Tibial nerve (tissue), 3 donors: ENCODE measurements at regions not wholly inside any gene's neighbourhood (a gene's known extent, or its start where the extent isn't known, plus 50 kb on each side); places are given as distances from the start of the nearest gene placed in this dataset.

ENCODE experiments used
- POLR2A ChIP-seq, 2 donors: fragments of 450-650 bp; IDR thresholded peaks; one replicate each; pipeline ENCODE4 v1.6.1; 2017; ENCODE audit warnings: antibody characterized with exemption in 2 of 2, mild to moderate bottlenecking in 2 of 2, moderate library complexity in 2 of 2
- TF ChIP-seq, protein P1 (sequence below), 5 experiments: fragments of 200-600 bp in 3 of 5; fragments of 450-650 bp in 2 of 5; sonication (generic) in 3 of 5; IDR thresholded peaks; one replicate each; pipeline ENCODE4 v1.5.1; 2016 to 2019; ENCODE audit warnings: antibody characterized with exemption in 5 of 5, mild to moderate bottlenecking in 3 of 5, moderate library complexity in 2 of 5

DNA sequence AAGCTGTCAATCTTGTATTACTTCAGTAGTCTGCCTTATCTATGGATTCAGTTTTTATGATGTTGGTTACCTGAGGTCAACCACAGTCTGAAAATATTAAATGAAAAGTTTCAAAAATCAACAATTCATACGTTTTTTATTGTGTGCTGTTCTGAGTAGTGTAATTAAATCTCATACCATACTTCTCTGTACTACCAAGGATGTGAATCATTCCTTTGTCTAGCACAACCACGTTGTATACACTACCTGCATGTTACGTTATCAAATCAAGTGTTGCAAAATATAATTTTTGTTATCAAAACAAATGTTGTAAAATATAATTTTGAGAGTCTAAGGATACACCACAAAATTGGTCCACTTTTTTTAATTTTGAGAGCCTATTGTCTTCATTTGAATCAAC, 590.2 kb upstream of the SETBP1 start:
- TF ChIP-seq, protein P1, sequence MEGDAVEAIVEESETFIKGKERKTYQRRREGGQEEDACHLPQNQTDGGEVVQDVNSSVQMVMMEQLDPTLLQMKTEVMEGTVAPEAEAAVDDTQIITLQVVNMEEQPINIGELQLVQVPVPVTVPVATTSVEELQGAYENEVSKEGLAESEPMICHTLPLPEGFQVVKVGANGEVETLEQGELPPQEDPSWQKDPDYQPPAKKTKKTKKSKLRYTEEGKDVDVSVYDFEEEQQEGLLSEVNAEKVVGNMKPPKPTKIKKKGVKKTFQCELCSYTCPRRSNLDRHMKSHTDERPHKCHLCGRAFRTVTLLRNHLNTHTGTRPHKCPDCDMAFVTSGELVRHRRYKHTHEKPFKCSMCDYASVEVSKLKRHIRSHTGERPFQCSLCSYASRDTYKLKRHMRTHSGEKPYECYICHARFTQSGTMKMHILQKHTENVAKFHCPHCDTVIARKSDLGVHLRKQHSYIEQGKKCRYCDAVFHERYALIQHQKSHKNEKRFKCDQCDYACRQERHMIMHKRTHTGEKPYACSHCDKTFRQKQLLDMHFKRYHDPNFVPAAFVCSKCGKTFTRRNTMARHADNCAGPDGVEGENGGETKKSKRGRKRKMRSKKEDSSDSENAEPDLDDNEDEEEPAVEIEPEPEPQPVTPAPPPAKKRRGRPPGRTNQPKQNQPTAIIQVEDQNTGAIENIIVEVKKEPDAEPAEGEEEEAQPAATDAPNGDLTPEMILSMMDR (IDR thresholded peaks at IDR 0.05) = no peak
- no peak for TF ChIP-seq POLR2A (IDR thresholded peaks at IDR 0.05)
